ENCODE measurements at regions not wholly inside any gene's neighbourhood (a gene's known extent, or its start where the extent isn't known, plus 50 kb on each side); places are given as distances from the start of the nearest gene placed in this dataset.

DNA sequence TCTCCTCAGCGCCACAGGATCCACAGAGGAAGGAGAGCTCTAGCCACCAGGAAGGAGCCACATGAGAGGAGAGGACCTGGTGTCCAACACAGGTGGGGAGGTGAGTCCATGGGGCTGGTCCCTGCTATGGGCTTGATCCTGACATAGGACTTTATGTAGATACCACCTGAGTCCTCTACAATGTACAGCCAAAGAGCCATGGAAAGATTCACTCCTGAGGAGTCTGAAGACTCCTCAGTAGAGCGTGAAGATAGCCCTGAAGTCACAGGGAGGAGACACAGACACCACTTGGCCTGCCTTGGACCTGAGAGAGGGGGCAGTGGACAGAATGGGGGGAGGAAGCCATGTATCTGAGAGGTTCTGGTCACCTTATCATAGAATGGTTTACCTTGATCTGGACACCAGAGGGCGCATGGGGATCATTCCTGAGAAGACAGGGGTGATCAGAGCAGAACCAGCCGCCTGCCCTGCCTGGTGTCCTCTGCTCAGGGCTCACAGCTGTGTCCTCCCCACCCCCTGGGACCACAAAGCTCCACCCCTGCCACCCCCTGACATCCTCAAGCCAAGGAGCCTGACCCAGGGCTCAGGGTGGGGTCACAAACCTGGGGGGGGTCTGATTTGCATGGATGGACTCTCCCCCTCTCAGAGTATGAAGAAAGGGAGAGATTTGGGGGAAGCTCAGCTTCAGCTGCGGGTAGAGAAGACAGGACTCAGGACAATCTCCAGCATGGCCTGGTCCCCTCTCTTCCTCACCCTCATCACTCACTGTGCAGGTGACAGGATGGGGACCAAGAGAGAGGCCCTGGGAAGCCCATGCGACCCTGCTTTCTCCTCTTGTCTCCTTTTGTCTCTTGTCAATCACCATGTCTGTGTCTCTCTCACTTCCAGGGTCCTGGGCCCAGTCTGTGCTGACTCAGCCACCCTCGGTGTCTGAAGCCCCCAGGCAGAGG is 77.0 kb downstream of the ZNF280B start:
- TF ChIP-seq, protein P1, sequence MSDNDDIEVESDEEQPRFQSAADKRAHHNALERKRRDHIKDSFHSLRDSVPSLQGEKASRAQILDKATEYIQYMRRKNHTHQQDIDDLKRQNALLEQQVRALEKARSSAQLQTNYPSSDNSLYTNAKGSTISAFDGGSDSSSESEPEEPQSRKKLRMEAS (IDR thresholded peaks at IDR 0.05), result no peak
- no peak for TF ChIP-seq TEAD4 (IDR thresholded peaks at IDR 0.05)
- no peak for TF ChIP-seq TAF1 (IDR thresholded peaks at IDR 0.05; ENCODE audit: low read depth)
- TF ChIP-seq YY1 (IDR thresholded peaks at IDR 0.05; ENCODE audit: low read depth), result no peak
- no peak for TF ChIP-seq USF1 (IDR thresholded peaks at IDR 0.05)
- peak; percentile 56; the same call in 1 of the 2 replicates for TF ChIP-seq RAD21 (IDR thresholded peaks at IDR 0.05; ENCODE audit: low read depth)
- no peak for TF ChIP-seq FOXM1 (IDR thresholded peaks at IDR 0.05; ENCODE audit: borderline replicate concordance, low read depth)
- no peak for TF ChIP-seq CREB1 (IDR thresholded peaks at IDR 0.05; ENCODE audit: low read depth)

DNA sequence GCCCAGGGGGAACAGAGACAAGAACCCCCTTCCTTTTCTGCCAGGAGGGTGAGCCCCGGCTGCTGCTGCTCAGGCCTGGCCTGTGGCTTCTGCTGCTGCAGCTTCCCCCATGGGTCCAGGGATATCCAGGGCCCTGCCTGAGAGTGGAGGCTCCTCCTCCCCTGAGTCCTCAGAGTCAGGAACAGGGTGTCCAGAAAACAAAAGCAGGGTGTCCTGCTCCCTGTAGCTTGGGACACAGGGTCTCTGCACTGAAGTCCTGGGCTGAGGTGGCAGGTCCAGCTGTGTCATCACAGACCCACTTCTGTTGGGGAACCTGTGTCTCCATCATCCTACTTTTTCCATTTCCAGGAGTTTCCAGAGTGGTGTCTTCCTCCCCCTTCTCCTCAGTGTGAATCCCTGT is 76.1 kb downstream of the ZNF280B start:
- TF ChIP-seq, protein P1 (IDR thresholded peaks at IDR 0.05), result no peak
- TF ChIP-seq RAD21 (IDR thresholded peaks at IDR 0.05; ENCODE audit: low read depth) (no peak), FOXM1 (IDR thresholded peaks at IDR 0.05; ENCODE audit: borderline replicate concordance, low read depth) (no peak), EGR1 (IDR thresholded peaks at IDR 0.05) (no peak), EP300 (IDR thresholded peaks at IDR 0.05; ENCODE audit: borderline replicate concordance) (no peak), TCF12 (IDR thresholded peaks at IDR 0.05; ENCODE audit: low read depth) (no peak), YY1 (IDR thresholded peaks at IDR 0.05; ENCODE audit: low read depth) (no peak), NFIC (IDR thresholded peaks at IDR 0.05) (no peak), TEAD4 (IDR thresholded peaks at IDR 0.05) (no peak)

DNA sequence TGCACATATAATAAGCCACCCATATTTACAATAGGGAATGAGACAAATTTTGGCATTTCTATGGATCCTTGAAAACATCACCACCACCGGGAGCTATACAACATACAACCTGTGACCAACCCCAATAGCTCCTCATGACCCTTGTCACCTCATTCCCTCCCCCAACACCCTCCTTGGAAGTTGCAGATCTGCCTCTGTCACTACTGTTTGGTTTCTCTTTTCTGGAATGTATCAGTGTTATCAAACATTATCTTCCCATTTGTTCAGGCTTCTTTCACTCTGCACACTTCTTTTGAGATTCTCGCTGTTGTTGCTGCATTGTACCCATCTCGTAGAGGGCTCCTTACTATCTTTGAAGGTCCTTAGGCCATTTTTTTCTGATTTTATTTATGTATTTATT is 75.6 kb downstream of the ZNF280B start:
- TF ChIP-seq ZBTB7A (IDR thresholded peaks at IDR 0.05; ENCODE audit: low read depth), result no peak
- no peak for TF ChIP-seq CEBPB (IDR thresholded peaks at IDR 0.05)
- TF ChIP-seq EP300 (IDR thresholded peaks at IDR 0.05; ENCODE audit: borderline replicate concordance), result no peak
- TF ChIP-seq, protein P1 (IDR thresholded peaks at IDR 0.05), result no peak
- no peak for TF ChIP-seq CREB1 (IDR thresholded peaks at IDR 0.05; ENCODE audit: low read depth)
- no peak for TF ChIP-seq TAF1 (IDR thresholded peaks at IDR 0.05; ENCODE audit: low read depth)
- TF ChIP-seq YY1 (IDR thresholded peaks at IDR 0.05; ENCODE audit: low read depth), result no peak
- no peak for TF ChIP-seq TEAD4 (IDR thresholded peaks at IDR 0.05)
- no peak for TF ChIP-seq RAD21 (IDR thresholded peaks at IDR 0.05; ENCODE audit: low read depth)
- no peak for TF ChIP-seq REST (IDR thresholded peaks at IDR 0.05; ENCODE audit: low read depth)
- no peak for TF ChIP-seq TCF12 (IDR thresholded peaks at IDR 0.05; ENCODE audit: low read depth)
- TF ChIP-seq EGR1 (IDR thresholded peaks at IDR 0.05), result no peak
- no peak for TF ChIP-seq FOXM1 (IDR thresholded peaks at IDR 0.05; ENCODE audit: borderline replicate concordance, low read depth)
- no peak for TF ChIP-seq NFIC (IDR thresholded peaks at IDR 0.05)
- no peak for TF ChIP-seq USF1 (IDR thresholded peaks at IDR 0.05)

- TF ChIP-seq CEBPB (IDR thresholded peaks at IDR 0.05) (no peak), YY1 (IDR thresholded peaks at IDR 0.05; ENCODE audit: low read depth) (no peak), USF1 (IDR thresholded peaks at IDR 0.05) (no peak)
These were observed 74.8 kb downstream of the ZNF280B start for GRCh38 chr22:22433770-22434169.
